Activated naive CD4-positive, alpha-beta T cell treated with anti-CD3 and anti-CD28 coated beads, Interleukin-2, amount 50 U/mL, for 24 hours (primary cell): ENCODE measurements at regions not wholly inside any gene's neighbourhood (a gene's known extent, or its start where the extent isn't known, plus 50 kb on each side); places are given as distances from the start of the nearest gene placed in this dataset.

Source experiments
- H3K27ac Mint-ChIP-seq: one replicate; pipeline ENCODE4 v1.8.0; 2021; ENCODE audit warnings: mild to moderate bottlenecking, mixed read lengths
- H3K27me3 Mint-ChIP-seq: one replicate; pipeline ENCODE4 v1.8.0; 2021; ENCODE audit warnings: mixed read lengths
- H3K36me3 Mint-ChIP-seq: one replicate; pipeline ENCODE4 v1.8.0; 2021; ENCODE audit warnings: mixed read lengths
- H3K4me1 Mint-ChIP-seq: one replicate; pipeline ENCODE4 v1.8.0; 2021; ENCODE audit warnings: mixed read lengths
- H3K4me3 Mint-ChIP-seq: one replicate; pipeline ENCODE4 v1.8.0; 2021; ENCODE audit warnings: mild to moderate bottlenecking, mixed read lengths
- H3K9me3 Mint-ChIP-seq: one replicate; pipeline ENCODE4 v1.8.0; 2021; ENCODE audit warnings: mixed read lengths

GRCh38 chr14:97592341-97592980 is 795.3 kb downstream of the VRK1 start:
- Mint-ChIP-seq H3K27me3 (no peaks in the 10 kb centered on the region), H3K4me1 (peaks cover 49% of the 10 kb centered on the region), H3K9me3 (no peaks in the 10 kb centered on the region), H3K36me3 (peaks cover 3% of the 10 kb centered on the region), H3K4me3 (no peak overlapping the region), H3K27ac (no peak overlapping the region)

DNA sequence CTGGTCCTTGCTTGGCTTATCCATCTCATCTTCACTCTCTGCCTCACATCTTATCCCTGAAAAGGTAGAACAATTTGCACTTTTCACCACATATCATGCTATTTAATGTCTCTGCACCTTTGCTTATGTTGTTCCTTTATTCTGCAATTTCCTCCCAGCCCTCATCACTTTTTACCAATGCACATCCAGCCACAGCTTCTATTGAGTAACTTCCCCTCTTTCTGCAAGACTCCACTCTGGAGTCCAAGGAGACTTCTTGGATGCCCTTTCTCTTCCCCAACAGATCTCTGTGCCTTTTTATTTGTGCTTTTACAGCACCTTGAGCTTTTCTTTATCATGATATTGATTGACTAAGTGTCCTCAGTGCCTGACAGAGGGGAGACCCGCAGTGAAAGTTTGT is 797.1 kb downstream of the VRK1 start:
- Mint-ChIP-seq H3K36me3 (no peaks in the 10 kb centered on the region), H3K27me3 (no peaks in the 10 kb centered on the region), H3K9me3 (no peaks in the 10 kb centered on the region), H3K4me3 (no peak overlapping the region), H3K27ac (no peak overlapping the region), H3K4me1 (peaks cover 38% of the 10 kb centered on the region)

DNA sequence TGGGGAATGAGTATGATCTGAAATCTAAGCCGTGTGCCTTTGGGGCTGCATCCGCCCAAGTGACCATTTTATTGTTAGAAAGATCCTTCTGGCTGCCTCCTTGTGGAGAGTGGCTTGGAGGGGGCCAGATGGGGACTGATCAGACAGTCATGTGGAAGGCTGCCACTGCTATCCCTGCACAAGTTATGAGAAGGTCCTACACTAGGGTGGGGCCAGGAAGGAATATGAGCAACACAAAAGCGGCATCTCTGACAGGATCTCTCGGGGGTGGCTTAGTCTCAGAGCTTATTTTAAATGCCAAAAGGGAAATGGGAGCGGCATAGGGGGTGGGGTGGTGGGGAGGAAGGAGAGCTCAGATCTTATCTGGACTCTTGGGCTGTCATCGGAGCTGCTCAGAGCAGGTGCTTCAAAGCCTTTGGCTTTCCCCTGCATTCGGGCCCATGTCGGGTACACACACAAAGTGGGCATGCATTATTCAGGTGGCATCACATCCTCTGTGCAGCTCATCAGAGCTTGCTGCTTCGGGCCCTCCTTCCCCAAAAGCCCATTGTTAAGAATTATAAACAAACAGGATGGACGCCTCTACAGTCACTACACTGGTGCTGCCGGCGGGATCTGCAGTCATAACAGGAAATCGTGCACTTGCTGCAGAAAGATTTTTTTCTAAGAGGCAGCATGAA is 805.4 kb downstream of the VRK1 start:
- Mint-ChIP-seq H3K36me3 (peaks cover 2% of the 10 kb centered on the region), H3K27ac (no peak overlapping the region), H3K4me3 (no peak overlapping the region), H3K27me3 (no peaks in the 10 kb centered on the region), H3K9me3 (no peaks in the 10 kb centered on the region), H3K4me1 (peaks cover 26% of the 10 kb centered on the region)

DNA sequence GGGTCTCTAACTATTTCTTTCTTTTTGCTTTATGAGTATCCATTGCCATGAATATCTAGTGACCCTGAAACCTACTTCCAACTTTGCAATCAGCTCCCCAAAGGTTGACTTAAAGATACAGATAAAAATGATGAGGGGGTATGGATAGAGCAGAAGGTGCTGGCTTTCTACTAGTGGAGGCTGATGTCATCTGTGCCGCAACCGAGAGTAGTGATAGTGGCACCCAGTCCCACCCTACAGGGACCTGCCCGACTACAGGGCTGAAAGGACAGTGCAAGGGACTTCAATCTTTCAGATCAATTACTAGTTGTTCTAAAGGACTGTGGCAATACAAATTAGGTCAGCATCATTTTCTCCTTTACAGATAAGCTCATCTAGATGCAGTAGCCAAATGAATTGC is 806.0 kb downstream of the VRK1 start:
- peaks cover 2% of the 10 kb centered on the region for H3K36me3 Mint-ChIP-seq
- peaks cover 33% of the 10 kb centered on the region for H3K4me1 Mint-ChIP-seq
- no peak overlapping the region for H3K4me3 Mint-ChIP-seq
- H3K27me3 Mint-ChIP-seq, result no peaks in the 10 kb centered on the region
- H3K9me3 Mint-ChIP-seq, result no peaks in the 10 kb centered on the region
- H3K27ac Mint-ChIP-seq, result no peak overlapping the region

DNA sequence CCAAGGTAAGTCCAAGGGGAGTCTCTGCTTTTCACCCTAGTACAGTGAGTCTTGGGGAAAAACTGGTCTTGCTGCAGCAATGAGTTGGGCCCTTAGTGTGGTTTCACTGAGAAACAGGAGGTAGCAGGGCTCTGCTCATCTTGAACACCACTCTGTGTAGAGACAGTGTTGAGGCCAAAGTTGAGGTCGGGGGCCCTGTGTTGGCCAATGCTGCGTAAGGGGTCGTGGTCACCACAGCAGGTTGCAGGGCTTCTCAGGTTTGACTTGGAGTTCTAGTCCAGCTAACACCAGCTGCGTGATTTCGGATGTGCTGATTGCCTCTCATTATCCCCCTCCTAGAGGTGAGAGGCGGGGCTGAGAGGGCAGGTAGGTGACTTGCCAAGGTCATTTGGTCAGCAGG is 807.5 kb downstream of the VRK1 start:
- H3K9me3 Mint-ChIP-seq, result no peaks in the 10 kb centered on the region
- H3K4me3 Mint-ChIP-seq, result no peak overlapping the region
- no peaks in the 10 kb centered on the region for H3K27me3 Mint-ChIP-seq
- peak overlapping the region; percentile 30 for H3K27ac Mint-ChIP-seq
- H3K36me3 Mint-ChIP-seq, result peaks cover 2% of the 10 kb centered on the region
- H3K4me1 Mint-ChIP-seq, result peaks cover 35% of the 10 kb centered on the region

DNA sequence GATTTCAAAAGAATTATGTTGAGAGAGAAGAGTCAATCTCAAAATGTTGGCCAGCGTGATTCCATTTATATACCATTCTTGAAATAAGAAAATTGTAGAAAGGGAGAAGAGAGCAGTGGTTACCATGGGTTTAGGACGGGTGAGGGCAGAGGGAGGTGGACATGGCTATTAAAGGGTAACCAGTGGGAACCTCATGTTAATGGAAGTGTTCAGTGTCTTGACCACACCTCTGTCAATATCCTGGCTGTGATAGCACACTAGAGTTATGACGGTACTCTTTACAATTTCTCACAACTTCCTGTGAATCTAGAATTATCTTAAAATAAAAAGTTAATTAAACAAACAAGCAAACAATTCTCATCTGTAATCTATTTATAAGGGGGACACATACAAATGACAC is 821.2 kb downstream of the VRK1 start:
- Mint-ChIP-seq H3K27ac (peak overlapping the region; percentile 91), H3K36me3 (peaks cover 12% of the 10 kb centered on the region), H3K4me1 (peaks cover 62% of the 10 kb centered on the region), H3K27me3 (no peaks in the 10 kb centered on the region), H3K9me3 (peaks cover 14% of the 10 kb centered on the region), H3K4me3 (peak overlapping the region; percentile 64)

DNA sequence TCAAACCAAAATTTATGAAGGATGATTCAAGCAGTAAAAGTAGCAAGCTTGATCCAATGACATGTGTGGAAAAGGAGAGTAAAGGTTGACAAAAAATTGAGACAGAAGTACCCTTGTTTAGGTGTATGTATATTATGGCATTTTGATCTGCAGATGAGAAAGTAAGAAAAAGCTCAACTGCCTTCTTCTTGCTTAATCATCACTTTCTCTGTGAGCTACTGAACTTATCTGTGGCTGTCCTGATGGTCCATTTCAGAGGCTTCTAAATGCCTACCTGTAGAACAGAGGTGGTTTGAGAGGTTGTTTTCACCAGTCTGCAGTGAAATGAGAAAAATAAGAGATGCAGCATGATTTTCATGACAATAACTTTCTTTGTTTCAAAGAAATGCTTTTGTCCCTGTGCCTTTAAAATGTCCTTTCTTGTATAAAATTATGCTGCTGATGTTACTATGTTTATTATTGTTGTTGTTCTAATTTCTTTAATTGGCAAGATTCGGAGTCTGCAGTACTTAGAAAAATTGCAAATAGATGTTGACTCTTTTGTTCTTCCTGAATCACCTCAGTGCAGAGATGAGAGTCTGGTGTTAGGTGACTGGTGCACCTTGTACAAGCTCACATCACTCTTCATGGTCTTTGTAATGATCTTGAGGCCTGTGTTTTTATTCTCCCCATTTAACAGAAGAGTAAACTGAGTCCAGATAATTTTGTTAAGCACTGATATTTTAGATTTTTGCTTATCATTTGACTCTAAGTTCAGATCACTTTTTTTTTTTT is 821.9 kb downstream of the VRK1 start:
- no peaks in the 10 kb centered on the region for H3K27me3 Mint-ChIP-seq
- peaks cover 8% of the 10 kb centered on the region for H3K36me3 Mint-ChIP-seq
- peaks cover 67% of the 10 kb centered on the region for H3K4me1 Mint-ChIP-seq
- H3K4me3 Mint-ChIP-seq, result peak overlapping the region; percentile 64
- peaks cover 10% of the 10 kb centered on the region for H3K9me3 Mint-ChIP-seq
- peak overlapping the region; percentile 99 for H3K27ac Mint-ChIP-seq

DNA sequence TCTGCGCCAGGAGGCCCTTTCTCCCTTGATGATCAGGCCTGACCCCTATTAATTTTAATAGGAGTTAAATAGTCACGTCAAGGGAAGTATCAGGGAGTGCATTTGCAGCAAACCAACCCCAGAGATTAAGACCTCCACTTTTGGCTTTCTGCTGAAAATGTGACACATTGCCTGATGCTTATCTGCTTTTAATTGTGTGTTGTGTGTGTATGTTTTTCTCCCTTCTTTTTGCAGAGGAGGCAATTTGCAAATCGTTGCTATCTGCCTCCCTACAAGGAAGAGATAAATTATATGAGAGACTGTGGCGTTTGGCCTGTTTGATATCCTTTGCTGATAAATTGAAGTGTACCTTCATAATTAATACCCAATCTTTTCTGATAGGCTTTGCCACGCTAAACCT is 822.9 kb downstream of the VRK1 start:
- Mint-ChIP-seq H3K9me3 (peaks cover 7% of the 10 kb centered on the region), H3K4me3 (peak overlapping the region; percentile 91), H3K36me3 (peaks cover 4% of the 10 kb centered on the region), H3K27ac (peak overlapping the region; percentile 99), H3K4me1 (peaks cover 71% of the 10 kb centered on the region), H3K27me3 (no peaks in the 10 kb centered on the region)

- H3K27ac Mint-ChIP-seq, result no peak overlapping the region
- no peak overlapping the region for H3K4me3 Mint-ChIP-seq
- no peaks in the 10 kb centered on the region for H3K27me3 Mint-ChIP-seq
- no peaks in the 10 kb centered on the region for H3K9me3 Mint-ChIP-seq
- peaks cover 50% of the 10 kb centered on the region for H3K4me1 Mint-ChIP-seq
- H3K36me3 Mint-ChIP-seq, result peaks cover 3% of the 10 kb centered on the region
Observed at GRCh38 chr14:97624985-97625384, 827.8 kb downstream of the VRK1 start.

DNA sequence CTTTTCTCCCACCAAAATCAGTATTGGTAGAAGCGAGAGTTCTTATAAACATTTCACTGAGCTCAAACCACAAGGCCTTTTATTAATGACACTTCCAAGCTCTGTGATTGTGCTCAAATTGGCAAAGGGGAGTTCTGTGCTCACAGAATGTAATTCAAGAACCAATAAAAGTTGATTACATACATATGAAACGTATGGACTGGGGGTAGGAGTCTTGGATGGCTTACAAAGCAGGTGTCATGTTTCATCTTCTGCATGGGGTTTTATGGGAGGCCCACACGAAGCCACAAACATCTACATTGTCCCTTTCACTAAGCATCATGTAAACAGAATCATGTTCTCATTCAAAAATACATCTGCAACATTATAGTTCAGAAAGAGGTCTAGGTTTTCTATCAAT is 828.3 kb downstream of the VRK1 start:
- Mint-ChIP-seq H3K36me3 (peaks cover 3% of the 10 kb centered on the region), H3K27ac (no peak overlapping the region), H3K4me1 (peaks cover 45% of the 10 kb centered on the region), H3K4me3 (no peak overlapping the region), H3K9me3 (no peaks in the 10 kb centered on the region), H3K27me3 (no peaks in the 10 kb centered on the region)

- Mint-ChIP-seq H3K4me1 (peaks cover 39% of the 10 kb centered on the region), H3K27ac (no peak overlapping the region), H3K27me3 (no peaks in the 10 kb centered on the region), H3K4me3 (no peak overlapping the region), H3K9me3 (no peaks in the 10 kb centered on the region), H3K36me3 (peaks cover 1% of the 10 kb centered on the region)
Observed at GRCh38 chr14:97626088-97626487, 828.9 kb downstream of the VRK1 start.

- H3K27ac Mint-ChIP-seq, result no peak overlapping the region
- H3K36me3 Mint-ChIP-seq, result no peaks in the 10 kb centered on the region
- no peak overlapping the region for H3K4me3 Mint-ChIP-seq
- no peaks in the 10 kb centered on the region for H3K27me3 Mint-ChIP-seq
- peaks cover 29% of the 10 kb centered on the region for H3K4me1 Mint-ChIP-seq
- H3K9me3 Mint-ChIP-seq, result no peaks in the 10 kb centered on the region
Observed at GRCh38 chr14:97630249-97630648, 833.1 kb downstream of the VRK1 start.

GRCh38 chr14:97633131-97633738 is 836.1 kb downstream of the VRK1 start:
- H3K4me1 Mint-ChIP-seq, result peaks cover 49% of the 10 kb centered on the region
- no peaks in the 10 kb centered on the region for H3K36me3 Mint-ChIP-seq
- peak overlapping the region; percentile 49 for H3K27ac Mint-ChIP-seq
- no peak overlapping the region for H3K4me3 Mint-ChIP-seq
- no peaks in the 10 kb centered on the region for H3K9me3 Mint-ChIP-seq
- no peaks in the 10 kb centered on the region for H3K27me3 Mint-ChIP-seq

DNA sequence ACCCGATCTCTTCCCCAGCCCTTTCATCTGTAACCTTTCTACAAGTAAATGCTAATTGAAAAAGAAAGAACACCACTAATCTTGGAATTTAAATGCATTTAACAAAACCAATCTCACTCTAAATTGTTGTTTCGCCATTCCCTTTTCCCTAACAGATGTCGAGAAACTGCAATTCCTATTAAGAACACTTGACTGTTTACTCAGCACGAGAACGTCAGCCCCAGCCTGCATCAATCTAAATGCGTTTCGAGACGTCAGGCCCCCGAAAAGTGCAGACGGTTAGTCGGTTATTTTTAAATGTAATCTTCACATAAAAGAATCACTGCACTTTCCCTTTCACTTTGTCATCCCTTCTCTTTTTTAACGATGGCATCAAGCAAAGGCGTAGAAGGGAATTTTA is 837.6 kb downstream of the VRK1 start:
- Mint-ChIP-seq H3K27me3 (no peaks in the 10 kb centered on the region), H3K36me3 (no peaks in the 10 kb centered on the region), H3K27ac (peak overlapping the region; percentile 73), H3K9me3 (no peaks in the 10 kb centered on the region), H3K4me1 (peaks cover 61% of the 10 kb centered on the region), H3K4me3 (peak overlapping the region; percentile 88)

- peak overlapping the region; percentile 48 for H3K27ac Mint-ChIP-seq
- no peaks in the 10 kb centered on the region for H3K9me3 Mint-ChIP-seq
- H3K4me3 Mint-ChIP-seq, result no peak overlapping the region
- H3K4me1 Mint-ChIP-seq, result peaks cover 76% of the 10 kb centered on the region
- no peaks in the 10 kb centered on the region for H3K36me3 Mint-ChIP-seq
- no peaks in the 10 kb centered on the region for H3K27me3 Mint-ChIP-seq
Observed at GRCh38 chr14:97638864-97639263, 841.7 kb downstream of the VRK1 start.

DNA sequence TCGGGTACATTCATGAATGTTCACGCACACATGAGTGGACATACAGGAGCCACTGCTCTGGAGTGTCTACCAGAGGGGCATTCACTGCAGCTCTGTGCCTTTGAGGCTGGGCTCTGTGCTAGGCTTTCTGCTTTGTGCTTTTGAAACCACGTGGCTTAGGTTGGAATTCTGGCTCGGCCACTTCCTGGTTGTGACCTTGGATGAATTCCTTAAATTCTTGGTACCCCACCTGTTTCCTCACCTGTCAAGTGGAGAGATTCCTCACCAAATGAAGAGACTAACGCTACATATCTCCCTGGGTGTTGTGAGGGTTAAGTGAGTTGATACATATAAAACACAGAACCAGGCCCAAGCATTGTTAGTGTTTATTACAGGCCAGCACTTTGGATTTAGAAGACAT is 842.8 kb downstream of the VRK1 start:
- Mint-ChIP-seq H3K27me3 (no peaks in the 10 kb centered on the region), H3K4me3 (no peak overlapping the region), H3K4me1 (peaks cover 65% of the 10 kb centered on the region), H3K36me3 (no peaks in the 10 kb centered on the region), H3K9me3 (no peaks in the 10 kb centered on the region), H3K27ac (no peak overlapping the region)
